GM21528 (cell line): ENCODE measurements at regions not wholly inside any gene's neighbourhood (a gene's known extent, or its start where the extent isn't known, plus 50 kb on each side); places are given as distances from the start of the nearest gene placed in this dataset.
"Not testable (repeated sequence)": the region's sequence is repeated elsewhere in the genome, so short reads cannot be mapped to it uniquely, and the experiment has no call there.

Experiments used
- ATAC-seq: cut with Tn5 transposase; IDR thresholded peaks from one replicate; pipeline ENCODE4 v1.9.1; 2021; ENCODE audit warnings: mild to moderate bottlenecking, moderate library complexity; ENCODE audit not compliant: unreplicated experiment, low FRiP score

DNA sequence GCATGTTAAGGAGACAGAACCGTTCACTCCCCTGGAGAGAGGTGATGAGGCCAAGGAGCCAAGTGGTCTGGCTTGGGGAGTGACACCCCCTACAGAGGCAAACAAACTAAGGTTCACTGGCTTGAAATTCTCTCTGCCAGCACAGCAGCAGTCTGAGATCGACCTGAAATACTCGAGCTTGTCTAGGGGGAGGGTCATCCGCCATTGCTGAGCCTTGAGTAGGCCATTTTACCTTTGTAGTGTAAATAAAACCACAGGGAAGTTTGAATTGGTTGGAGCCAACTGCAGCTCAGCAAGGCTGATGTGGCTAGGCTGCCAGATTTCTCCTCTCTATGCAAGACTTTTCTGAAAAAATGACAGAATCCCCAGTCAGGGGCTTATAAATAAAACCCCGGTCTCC, 52.9 kb downstream of the CDY2B start:
- not testable (repeated sequence) for ATAC-seq

DNA sequence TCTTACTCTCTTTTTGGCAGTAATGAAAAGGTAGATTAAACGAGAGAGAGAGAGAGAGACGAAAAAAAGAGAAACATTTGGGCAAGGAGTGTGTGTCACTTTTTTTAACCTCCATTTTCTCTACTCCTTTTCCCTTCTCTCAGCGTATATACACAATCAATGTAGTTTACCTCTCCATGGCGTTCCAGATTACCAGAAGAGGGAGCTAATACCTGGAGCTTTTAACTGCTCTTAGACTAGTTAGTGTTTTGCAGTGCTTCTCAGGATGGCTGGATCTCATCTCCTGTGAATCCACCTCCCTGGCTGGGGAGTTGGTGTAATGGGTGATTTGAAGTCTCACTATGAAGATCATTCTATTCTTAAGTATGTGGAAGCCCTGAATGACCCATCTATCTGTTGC, 60.3 kb downstream of the CDY2B start:
- ATAC-seq: not testable (repeated sequence)

- ATAC-seq: not testable (repeated sequence)
These were observed 60.9 kb downstream of the CDY2B start for GRCh38 chrY:17819025-17819646.

GRCh38 chrY:17817076-17818068, 62.6 kb downstream of the CDY2B start:
- not testable (repeated sequence) for ATAC-seq

GRCh38 chrY:17812664-17813063, 67.4 kb downstream of the CDY2B start:
- not testable (repeated sequence) for ATAC-seq

DNA sequence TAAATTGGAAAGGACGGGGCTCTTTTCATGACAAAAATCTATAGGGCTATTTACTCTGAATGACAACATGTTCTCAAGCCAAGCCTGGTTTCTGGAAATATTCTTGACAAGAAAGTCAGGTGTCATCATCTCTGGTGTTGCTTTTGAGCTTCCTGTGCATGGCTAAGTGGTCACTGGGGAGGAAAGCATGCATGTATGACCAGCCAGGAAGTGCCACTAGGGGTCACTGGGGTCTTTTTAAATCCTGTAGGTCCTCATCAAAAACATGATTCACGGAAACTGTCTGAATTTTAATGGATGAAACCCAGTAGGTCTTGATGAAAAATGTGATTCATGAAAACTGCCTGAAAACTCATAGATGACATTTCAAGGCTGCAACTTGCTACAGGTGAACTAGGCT, 80.1 kb downstream of the CDY2B start:
- not testable (repeated sequence) for ATAC-seq

DNA sequence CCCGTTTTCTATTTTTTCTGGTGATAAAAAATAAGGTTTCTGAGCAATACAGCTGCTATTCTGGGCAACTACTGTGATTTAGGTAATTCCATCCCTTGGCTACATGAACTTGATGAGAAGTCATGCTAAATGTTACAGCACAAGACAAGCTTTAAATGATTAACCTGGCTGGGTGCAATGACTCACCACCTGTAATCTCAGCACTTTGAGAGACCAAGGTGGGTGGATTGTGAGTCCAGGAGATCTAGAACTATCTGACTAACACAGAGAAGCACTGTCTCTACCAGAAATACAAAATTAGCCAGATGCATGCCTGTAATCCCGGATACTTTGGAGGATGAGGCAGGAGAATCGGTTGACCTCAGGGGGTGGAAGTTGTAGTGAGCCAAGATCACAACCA, 92.8 kb downstream of the CDY2B start:
- not testable (repeated sequence) for ATAC-seq

- not testable (repeated sequence) for ATAC-seq
These were observed 113.9 kb downstream of the CDY2B start for GRCh38 chrY:17766000-17766699.

- not testable (repeated sequence) for ATAC-seq
These were observed 120.8 kb downstream of the CDY2B start for GRCh38 chrY:17759213-17759612.

- ATAC-seq: not testable (repeated sequence)
These were observed 127.0 kb downstream of the CDY2B start for GRCh38 chrY:17752887-17753497.

DNA sequence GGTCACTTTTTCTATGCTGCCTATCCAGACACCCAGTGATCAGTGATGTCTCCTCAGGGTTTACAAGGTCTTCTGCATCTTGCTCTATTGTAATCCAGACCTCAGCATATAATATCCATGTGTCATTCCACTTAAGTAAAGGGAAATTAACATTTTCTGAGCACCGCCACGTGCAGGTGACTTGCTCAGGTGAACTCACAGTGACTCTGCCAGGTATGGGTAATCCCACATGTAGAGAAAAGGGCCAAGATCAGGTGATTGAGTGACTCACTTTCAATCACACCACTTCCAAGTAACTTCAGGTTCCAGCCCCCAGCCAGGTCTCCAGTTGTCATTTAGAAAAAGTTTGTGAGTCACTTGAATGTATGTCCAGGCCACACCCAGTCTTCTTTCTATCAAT, 140.2 kb downstream of the CDY2B start:
- not testable (repeated sequence) for ATAC-seq

- not testable (repeated sequence) for ATAC-seq
These were observed 150.5 kb downstream of the CDY2B start for GRCh38 chrY:17729474-17729873.

- not testable (repeated sequence) for ATAC-seq
These were observed 163.5 kb downstream of the CDY2B start for GRCh38 chrY:17716329-17717043.

DNA sequence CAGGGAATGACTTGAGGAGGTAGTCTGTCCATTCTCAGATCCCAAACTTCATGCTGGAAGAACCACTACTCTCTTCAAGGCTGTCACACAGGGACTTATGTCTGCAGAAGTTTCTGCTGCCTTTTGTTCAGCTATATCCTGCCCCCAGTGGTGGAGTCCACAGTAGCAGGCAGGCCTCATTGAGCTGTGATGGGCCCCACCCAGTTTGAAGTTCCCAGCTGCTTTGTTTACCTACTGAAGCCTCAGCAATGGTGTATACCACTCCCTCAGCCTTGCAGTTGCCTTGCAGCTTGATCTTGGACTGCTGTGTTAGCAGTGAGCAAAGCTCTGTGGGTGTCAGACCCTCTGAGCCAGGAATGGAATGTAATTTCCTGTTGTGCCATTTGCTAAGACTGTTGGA, 212.0 kb downstream of the CDY2B start:
- not testable (repeated sequence) for ATAC-seq

- ATAC-seq: not testable (repeated sequence)
These were observed 237.0 kb downstream of the CDY2B start for GRCh38 chrY:17643052-17643451.

DNA sequence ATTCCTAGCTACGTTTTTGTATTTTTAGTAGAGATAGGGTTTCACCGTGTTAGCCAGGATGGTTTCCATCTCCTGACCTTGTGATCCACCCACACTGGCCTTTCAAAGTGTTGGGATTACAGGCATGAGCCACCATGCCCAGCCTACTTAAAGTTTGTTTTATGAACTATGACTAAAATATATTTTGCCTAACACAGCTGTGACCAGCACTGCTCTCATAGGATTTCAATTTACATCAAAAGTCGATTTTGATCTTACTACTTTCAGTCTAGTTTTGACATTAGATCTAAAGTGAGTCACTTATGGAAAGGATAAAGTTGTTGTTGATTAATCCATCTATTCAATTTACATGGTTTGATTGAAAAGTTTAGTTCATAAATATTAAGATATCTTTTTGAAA, 245.5 kb downstream of the CDY2B start:
- not testable (repeated sequence) for ATAC-seq

- not testable (repeated sequence) for ATAC-seq
These were observed 268.8 kb downstream of the CDY2B start for GRCh38 chrY:17611256-17611655.

GRCh38 chrY:17610649-17611048, 269.4 kb downstream of the CDY2B start:
- not testable (repeated sequence) for ATAC-seq

DNA sequence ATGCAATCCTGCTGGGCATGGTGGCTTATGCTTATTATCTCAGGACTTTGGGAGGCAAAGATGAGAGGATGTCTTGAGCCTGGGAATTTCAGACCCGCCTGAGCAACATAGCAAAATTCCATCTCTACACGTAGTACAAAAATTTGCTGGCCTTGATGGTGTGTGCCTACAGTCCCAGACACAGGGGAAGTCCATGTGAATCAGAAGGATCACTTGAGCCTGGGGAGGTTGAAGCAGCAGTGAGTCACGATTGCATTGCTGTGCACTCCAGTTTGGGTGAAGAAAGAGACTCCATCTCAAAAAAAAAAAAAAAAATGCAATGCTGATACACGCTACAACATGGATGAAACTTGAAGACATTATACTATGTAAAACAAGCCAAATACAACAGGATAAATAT, 272.9 kb downstream of the CDY2B start:
- ATAC-seq: not testable (repeated sequence)

- ATAC-seq: not testable (repeated sequence)
These were observed 280.8 kb downstream of the CDY2B start for GRCh38 chrY:17599263-17599662.
